Suprapubic skin (tissue), 4 donors: ENCODE measurements at regions not wholly inside any gene's neighbourhood (a gene's known extent, or its start where the extent isn't known, plus 50 kb on each side); places are given as distances from the start of the nearest gene placed in this dataset.

ENCODE experiments used
- DNase-seq, 2 donors: peaks; one replicate each; pipeline ENCODE4 v3.0.0-alpha.2; 2019; ENCODE audit warnings: low spot score in 2 of 2
- H3K27ac ChIP-seq: fragments of 200-600 bp; sonication (generic); one replicate; pipeline ENCODE4 v1.5.1; 2019
- H3K27me3 ChIP-seq: fragments of 200-600 bp; sonication (generic); one replicate; pipeline ENCODE4 v1.5.1; 2019
- H3K36me3 ChIP-seq: fragments of 200-600 bp; sonication (generic); one replicate; pipeline ENCODE4 v1.5.1; 2019
- H3K4me1 ChIP-seq: fragments of 200-600 bp; sonication (generic); one replicate; pipeline ENCODE4 v1.5.1; 2019
- H3K4me3 ChIP-seq: fragments of 200-600 bp; sonication (generic); one replicate; pipeline ENCODE4 v1.5.1; 2019; ENCODE audit warnings: mild to moderate bottlenecking
- H3K9me3 ChIP-seq: fragments of 200-600 bp; sonication (generic); one replicate; pipeline ENCODE4 v1.5.1; 2019
- CTCF ChIP-seq, 2 donors: fragments of 200-600 bp in 1 of 2; fragments of 450-650 bp in 1 of 2; sonication (generic) in 1 of 2; IDR thresholded peaks; one replicate each; pipeline ENCODE4 v1.5.1; 2016 to 2019; ENCODE audit warnings: antibody characterized with exemption in 2 of 2, mild to moderate bottlenecking in 1 of 2, moderate library complexity in 1 of 2
- EP300 ChIP-seq: sonication (generic); formaldehyde crosslinking; IDR thresholded peaks from one replicate; pipeline ENCODE4 v1.6.1; 2017; ENCODE audit warnings: antibody characterized with exemption
- POLR2A ChIP-seq, 2 donors: fragments of 450-650 bp; IDR thresholded peaks; one replicate each; pipeline ENCODE4 v1.6.1; 2017; ENCODE audit warnings: antibody characterized with exemption in 2 of 2, mild to moderate bottlenecking in 2 of 2, moderate library complexity in 2 of 2
- POLR2AphosphoS5 ChIP-seq, 3 donors: sonication (generic); formaldehyde crosslinking; IDR thresholded peaks; one replicate each; pipeline ENCODE4 v1.6.1; 2017; ENCODE audit warnings: antibody characterized with exemption in 3 of 3
- WGBS: methylation state at CpG from one replicate; pipeline ENCODE4 v1.1.5; 2018; 5-methylcytosine and 5-hydroxymethylcytosine counted together

GRCh38 chr10:32114508-32114907, 58.3 kb upstream of the KIF5B start:
- no peak for DNase-seq

GRCh38 chr10:32112055-32112454, 55.8 kb upstream of the KIF5B start:
- DNase-seq, result no peak
- peaks cover 5% of the 10 kb centered on the region for H3K4me1 ChIP-seq
- 18% methylated on average over 3 of the region's 3 CpGs for WGBS

More at GRCh38 chr10:32114508-32114907, 58.3 kb upstream of the KIF5B start:
- 19% methylated on average over 1 of the region's 1 CpG for WGBS
- Histone ChIP-seq H3K9me3 (no peaks in the 10 kb centered on the region), H3K4me3 (no peak overlapping the region), H3K36me3 (no peaks in the 10 kb centered on the region), H3K27me3 (no peaks in the 10 kb centered on the region), H3K27ac (no peak overlapping the region), H3K4me1 (peaks cover 5% of the 10 kb centered on the region)
- no peak for TF ChIP-seq POLR2AphosphoS5 (IDR thresholded peaks at IDR 0.05)
- TF ChIP-seq POLR2A (IDR thresholded peaks at IDR 0.05), result no peak
- TF ChIP-seq EP300, result no peak
- no peak for TF ChIP-seq CTCF (IDR thresholded peaks at IDR 0.05)

GRCh38 chr10:32111585-32111984, 55.4 kb upstream of the KIF5B start:
- peaks cover 5% of the 10 kb centered on the region for H3K4me1 ChIP-seq
- WGBS, result 79% methylated on average over 3 of the region's 3 CpGs
- TF ChIP-seq POLR2A (IDR thresholded peaks at IDR 0.05) (no peak), CTCF (IDR thresholded peaks at IDR 0.05) (no peak), EP300 (no peak), POLR2AphosphoS5 (IDR thresholded peaks at IDR 0.05) (no peak)

More at GRCh38 chr10:32112055-32112454, 55.8 kb upstream of the KIF5B start:
- H3K27ac ChIP-seq, result no peak overlapping the region
- no peaks in the 10 kb centered on the region for H3K9me3 ChIP-seq
- H3K4me3 ChIP-seq, result no peak overlapping the region
- H3K36me3 ChIP-seq, result no peaks in the 10 kb centered on the region
- H3K27me3 ChIP-seq, result no peaks in the 10 kb centered on the region
- TF ChIP-seq POLR2AphosphoS5 (IDR thresholded peaks at IDR 0.05) (peak in 1 of 3 donors; percentile 31), CTCF (IDR thresholded peaks at IDR 0.05) (no peak)

GRCh38 chr10:32110790-32111189, 54.6 kb upstream of the KIF5B start:
- H3K27me3 ChIP-seq, result no peaks in the 10 kb centered on the region
- no peak for TF ChIP-seq POLR2AphosphoS5 (IDR thresholded peaks at IDR 0.05)
- no peaks in the 10 kb centered on the region for H3K36me3 ChIP-seq
- H3K27ac ChIP-seq, result no peak overlapping the region
- H3K4me1 ChIP-seq, result peaks cover 5% of the 10 kb centered on the region
- DNase-seq, result no peak
- H3K4me3 ChIP-seq, result no peak overlapping the region
- H3K9me3 ChIP-seq, result no peaks in the 10 kb centered on the region
- WGBS, result 90% methylated on average over 7 of the region's 7 CpGs

More at GRCh38 chr10:32111585-32111984, 55.4 kb upstream of the KIF5B start:
- Histone ChIP-seq H3K4me3 (no peak overlapping the region), H3K27me3 (no peaks in the 10 kb centered on the region), H3K27ac (no peak overlapping the region), H3K36me3 (no peaks in the 10 kb centered on the region), H3K9me3 (no peaks in the 10 kb centered on the region)
- no peak for DNase-seq

- Histone ChIP-seq H3K27me3 (no peaks in the 10 kb centered on the region), H3K9me3 (no peaks in the 10 kb centered on the region), H3K4me3 (no peak overlapping the region), H3K36me3 (no peaks in the 10 kb centered on the region), H3K27ac (no peak overlapping the region), H3K4me1 (peaks cover 5% of the 10 kb centered on the region)
- 91% methylated on average over 24 of the region's 24 CpGs for WGBS
- DNase-seq, result no peak
- TF ChIP-seq EP300 (no peak), CTCF (IDR thresholded peaks at IDR 0.05) (no peak), POLR2AphosphoS5 (IDR thresholded peaks at IDR 0.05) (no peak), POLR2A (IDR thresholded peaks at IDR 0.05) (no peak)
These were observed 53.4 kb upstream of the KIF5B start for GRCh38 chr10:32109603-32110002.
